ENCODE measurements at regions not wholly inside any gene's neighbourhood (a gene's known extent, or its start where the extent isn't known, plus 50 kb on each side); places are given as distances from the start of the nearest gene placed in this dataset.

- TF ChIP-seq CTCF (IDR thresholded peaks at IDR 0.05; ENCODE audit: poor library complexity, severe bottlenecking) (no peak), EZH2 (IDR thresholded peaks at IDR 0.05; ENCODE audit: borderline replicate concordance, insufficient read depth, low read length, poor library complexity, severe bottlenecking) (no peak), RAD21 (conservative IDR thresholded peaks at IDR 0.05) (no peak)
Observed at GRCh38 chr1:177600936-177601335, 368.9 kb downstream of the SEC16B start.
